Retinal pigment epithelial cell (primary cell): ENCODE measurements at regions not wholly inside any gene's neighbourhood (a gene's known extent, or its start where the extent isn't known, plus 50 kb on each side); places are given as distances from the start of the nearest gene placed in this dataset.
A peak's percentile ranks its signal among the peaks of the same experiment; 100 is the strongest.

Experiments
- DNase-seq: peaks from one replicate; pipeline ENCODE4 v3.0.0-alpha.2; 2010; ENCODE audit warnings: low read depth
- H3K4me3 ChIP-seq: 2 replicates; pipeline ENCODE4 v1.5.1; 2011; ENCODE audit warnings: mild to moderate bottlenecking, low read length, control low read depth, moderate library complexity
- CTCF ChIP-seq: conservative IDR thresholded peaks from 2 replicates; pipeline ENCODE4 v1.5.1; 2011; ENCODE audit warnings: low read depth, low read length, control low read depth, inconsistent platforms

GRCh38 chr3:82103241-82103640 lies 341.8 kb upstream of the GBE1 start:
- no peak for TF ChIP-seq CTCF
- no peak overlapping the region for H3K4me3 ChIP-seq
- no peak for DNase-seq

- no peak for TF ChIP-seq CTCF
- no peak overlapping the region for H3K4me3 ChIP-seq
- peak; percentile 82 for DNase-seq
Measured at GRCh38 chr3:82100378-82100777, 338.9 kb upstream of the GBE1 start.

GRCh38 chr3:82093641-82094040 lies 332.2 kb upstream of the GBE1 start:
- no peak for TF ChIP-seq CTCF
- DNase-seq = no peak

GRCh38 chr3:82088749-82089148 lies 327.3 kb upstream of the GBE1 start:
- DNase-seq = no peak
- H3K4me3 ChIP-seq = no peak overlapping the region
- no peak for TF ChIP-seq CTCF

More at GRCh38 chr3:82093641-82094040, 332.2 kb upstream of the GBE1 start:
- H3K4me3 ChIP-seq = no peak overlapping the region

GRCh38 chr3:82087958-82088357 lies 326.5 kb upstream of the GBE1 start:
- DNase-seq = peak; percentile 21
- no peak for TF ChIP-seq CTCF

GRCh38 chr3:82085851-82086475 lies 324.5 kb upstream of the GBE1 start:
- no peak for TF ChIP-seq CTCF
- H3K4me3 ChIP-seq = no peak overlapping the region
- DNase-seq = no peak

More at GRCh38 chr3:82087958-82088357, 326.5 kb upstream of the GBE1 start:
- no peak overlapping the region for H3K4me3 ChIP-seq

GRCh38 chr3:82085356-82085755 lies 323.9 kb upstream of the GBE1 start:
- DNase-seq = no peak
- TF ChIP-seq CTCF = no peak

More at GRCh38 chr3:82085356-82085755, 323.9 kb upstream of the GBE1 start:
- no peak overlapping the region for H3K4me3 ChIP-seq
